Endodermal cell (in vitro differentiated cells): ENCODE measurements at regions not wholly inside any gene's neighbourhood (a gene's known extent, or its start where the extent isn't known, plus 50 kb on each side); places are given as distances from the start of the nearest gene placed in this dataset.

Experiments
- DNase-seq: peaks from one replicate; pipeline ENCODE4 v3.0.0-alpha.2; 2017
- H3K27ac ChIP-seq: 2 replicates; pipeline ENCODE4 v1.5.1; 2013; ENCODE audit warnings: mild to moderate bottlenecking, low read depth, low read length, moderate library complexity
- H3K27me3 ChIP-seq: 2 replicates; pipeline ENCODE4 v1.6.1; 2013; ENCODE audit warnings: mild to moderate bottlenecking, low read length, moderate library complexity; ENCODE audit not compliant: insufficient read depth, control insufficient read depth, poor library complexity, severe bottlenecking
- H3K36me3 ChIP-seq: 2 replicates; pipeline ENCODE4 v1.7.0; 2013; ENCODE audit warnings: mild to moderate bottlenecking, low read length, moderate library complexity; ENCODE audit not compliant: control insufficient read depth, insufficient read depth
- H3K4me1 ChIP-seq: one replicate; pipeline ENCODE4 v1.7.0; 2013; ENCODE audit warnings: low read length; ENCODE audit not compliant: control insufficient read depth, insufficient read depth
- H3K4me3 ChIP-seq: 2 replicates; pipeline ENCODE4 v1.5.1; 2013; ENCODE audit warnings: mild to moderate bottlenecking, low read length, moderate library complexity
- H3K9ac ChIP-seq: 2 replicates; pipeline ENCODE4 v1.6.1; 2013; ENCODE audit warnings: mild to moderate bottlenecking, low read length, moderate library complexity; ENCODE audit not compliant: poor library complexity, severe bottlenecking; ENCODE audit errors: extremely low read depth
- H3K9me3 ChIP-seq: 2 replicates; pipeline ENCODE4 v1.6.1; 2013; ENCODE audit warnings: mild to moderate bottlenecking, low read length, moderate library complexity; ENCODE audit not compliant: control insufficient read depth
- H3K27ac Mint-ChIP-seq: 2 replicates; pipeline ENCODE4 v1.8.0; 2020; ENCODE audit warnings: mixed read lengths
- H3K27me3 Mint-ChIP-seq: 2 replicates; pipeline ENCODE4 v1.8.0; 2021; ENCODE audit warnings: mild to moderate bottlenecking, mixed read lengths; ENCODE audit not compliant: insufficient read depth
- H3K36me3 Mint-ChIP-seq: 2 replicates; pipeline ENCODE4 v1.8.0; 2020; ENCODE audit warnings: low read depth, mixed read lengths
- H3K4me1 Mint-ChIP-seq: 2 replicates; pipeline ENCODE4 v1.8.0; 2020; ENCODE audit warnings: mixed read lengths
- H3K4me3 Mint-ChIP-seq: 2 replicates; pipeline ENCODE4 v1.8.0; 2020; ENCODE audit warnings: mild to moderate bottlenecking, moderate library complexity, mixed read lengths
- H3K9me3 Mint-ChIP-seq: 2 replicates; pipeline ENCODE4 v1.8.0; 2020; ENCODE audit warnings: mild to moderate bottlenecking, mixed read lengths
- CTCF ChIP-seq: fragments of 200-600 bp; sonication (generic); conservative IDR thresholded peaks from 2 replicates; pipeline ENCODE4 v1.5.0; 2021; ENCODE audit warnings: antibody characterized with exemption, mild to moderate bottlenecking
- WGBS, 2 experiments: methylation state at CpG; one replicate each; pipeline versions ENCODE4 v1.1.5 to v1.1.7; 2013; ENCODE audit warnings: missing lambda C conversion rate in 2 of 2, mixed read lengths in 1 of 2; ENCODE audit not compliant: insufficient coverage in 1 of 2, insufficient read length in 1 of 2; 5-methylcytosine and 5-hydroxymethylcytosine counted together

GRCh38 chr14:51337520-51337919 is 97.5 kb downstream of the TMX1 start:
- no peaks in the 10 kb centered on the region for H3K27me3 ChIP-seq
- no peak overlapping the region for H3K27ac Mint-ChIP-seq
- no peaks in the 10 kb centered on the region for H3K27me3 Mint-ChIP-seq
- 90 to 91% methylated on average over 4 of the region's 4 CpGs for WGBS, 2 experiments
- no peak overlapping the region for H3K4me3 ChIP-seq
- H3K4me1 Mint-ChIP-seq = no peaks in the 10 kb centered on the region
- no peaks in the 10 kb centered on the region for H3K36me3 ChIP-seq
- no peaks in the 10 kb centered on the region for H3K4me1 ChIP-seq
- no peaks in the 10 kb centered on the region for H3K9me3 Mint-ChIP-seq
- no peak overlapping the region for H3K4me3 Mint-ChIP-seq
- no peaks in the 10 kb centered on the region for H3K36me3 Mint-ChIP-seq
- no peak for TF ChIP-seq CTCF
- no peak for DNase-seq
- H3K9ac ChIP-seq = no peak overlapping the region
- H3K27ac ChIP-seq = no peak overlapping the region
- no peaks in the 10 kb centered on the region for H3K9me3 ChIP-seq

- no peak overlapping the region for H3K27ac ChIP-seq
- peaks cover 7% of the 10 kb centered on the region for H3K9me3 Mint-ChIP-seq
- WGBS, 2 experiments = 83 to 96% methylated on average over 2 of the region's 2 CpGs
Observed at GRCh38 chr14:51341338-51341737, 101.3 kb downstream of the TMX1 start.

GRCh38 chr14:51342226-51342625 is 102.2 kb downstream of the TMX1 start:
- TF ChIP-seq CTCF = no peak
- Histone ChIP-seq H3K9me3 (peaks cover 4% of the 10 kb centered on the region), H3K4me3 (no peak overlapping the region), H3K9ac (no peak overlapping the region), H3K36me3 (no peaks in the 10 kb centered on the region), H3K4me1 (no peaks in the 10 kb centered on the region), H3K27me3 (no peaks in the 10 kb centered on the region), H3K27ac (no peak overlapping the region)
- DNase-seq = no peak
- Mint-ChIP-seq H3K9me3 (peaks cover 14% of the 10 kb centered on the region), H3K27ac (no peak overlapping the region), H3K27me3 (no peaks in the 10 kb centered on the region), H3K36me3 (peaks cover 2% of the 10 kb centered on the region), H3K4me1 (no peaks in the 10 kb centered on the region), H3K4me3 (no peak overlapping the region)
- WGBS, 2 experiments = 88 to 92% methylated on average over 4 of the region's 4 CpGs

More at GRCh38 chr14:51341338-51341737, 101.3 kb downstream of the TMX1 start:
- Mint-ChIP-seq H3K4me3 (no peak overlapping the region), H3K4me1 (no peaks in the 10 kb centered on the region), H3K27me3 (no peaks in the 10 kb centered on the region), H3K27ac (no peak overlapping the region), H3K36me3 (peaks cover 2% of the 10 kb centered on the region)
- H3K4me3 ChIP-seq = no peak overlapping the region
- no peak for TF ChIP-seq CTCF
- no peaks in the 10 kb centered on the region for H3K9me3 ChIP-seq
- H3K9ac ChIP-seq = no peak overlapping the region
- H3K4me1 ChIP-seq = no peaks in the 10 kb centered on the region
- H3K27me3 ChIP-seq = no peaks in the 10 kb centered on the region
- DNase-seq = no peak
- no peaks in the 10 kb centered on the region for H3K36me3 ChIP-seq
